ENCODE measurements at regions not wholly inside any gene's neighbourhood (a gene's known extent, or its start where the extent isn't known, plus 50 kb on each side); places are given as distances from the start of the nearest gene placed in this dataset.

GRCh38 chr7:25557379-25557917, 329.2 kb upstream of the NPVF start:
- peaks cover 7 to 18% (median 10%) of the 10 kb centered on the region in 3 donors for H3K4me1 Mint-ChIP-seq
- peaks cover 6 to 8% of the 10 kb centered on the region in 2 donors for H3K27me3 Mint-ChIP-seq
- Histone ChIP-seq H3K36me3 (ENCODE audit: control insufficient read depth in 2 of 2, extremely low read depth in 1 of 2, insufficient read depth in 1 of 2, low read length in 1 of 2) (no peaks in the 10 kb centered on the region), H3K4me1 (ENCODE audit: control insufficient read depth in 1 of 2, extremely low read depth in 1 of 2, insufficient read depth in 2 of 2, low read length in 2 of 2) (no peaks in the 10 kb centered on the region), H3K27ac (ENCODE audit: low read length) (no peak overlapping the region), H3K27me3 (replicated peaks in 1 of 2; ENCODE audit: control insufficient read depth in 2 of 2, extremely low read depth in 1 of 2, insufficient read depth in 2 of 2, low read length in 1 of 2) (peaks cover 0 to 6% of the 10 kb centered on the region in 2 experiments), H3K9me3 (no peaks in the 10 kb centered on the region), H3K4me3 (ENCODE audit: control insufficient read depth in 1 of 2, extremely low read depth in 1 of 2, low read length in 1 of 2) (no peak overlapping the region)
- H3K27ac Mint-ChIP-seq: peak overlapping the region; percentile 2 to 19
- no peaks in the 10 kb centered on the region for H3K9me3 Mint-ChIP-seq
- 8% methylated on average over 4 of the region's 8 CpGs for WGBS (ENCODE audit: insufficient coverage)
- no peaks in the 10 kb centered on the region for H3K36me3 Mint-ChIP-seq
- no peak overlapping the region for H3K4me3 Mint-ChIP-seq
- no peak for DNase-seq
- ATAC-seq (replicated peaks in 1 of 4): peak in 1 of 4 experiments; percentile 60
- POLR2A ChIA-PET: no interaction called here
- CTCF ChIA-PET: no interaction called here

- Histone ChIP-seq H3K4me3 (ENCODE audit: control insufficient read depth in 1 of 2, extremely low read depth in 1 of 2, low read length in 1 of 2) (no peak overlapping the region), H3K36me3 (ENCODE audit: control insufficient read depth in 2 of 2, extremely low read depth in 1 of 2, insufficient read depth in 1 of 2, low read length in 1 of 2) (no peaks in the 10 kb centered on the region), H3K27ac (ENCODE audit: low read length) (no peak overlapping the region), H3K9me3 (no peaks in the 10 kb centered on the region), H3K27me3 (replicated peaks in 1 of 2; ENCODE audit: control insufficient read depth in 2 of 2, extremely low read depth in 1 of 2, insufficient read depth in 2 of 2, low read length in 1 of 2) (peaks cover 0 to 6% of the 10 kb centered on the region in 2 experiments), H3K4me1 (ENCODE audit: control insufficient read depth in 1 of 2, extremely low read depth in 1 of 2, insufficient read depth in 2 of 2, low read length in 2 of 2) (no peaks in the 10 kb centered on the region)
- WGBS (ENCODE audit: insufficient coverage): 63% methylated on average over 1 of the region's 4 CpGs
- Mint-ChIP-seq H3K36me3 (no peaks in the 10 kb centered on the region), H3K27ac (no peak overlapping the region), H3K4me3 (no peak overlapping the region), H3K9me3 (no peaks in the 10 kb centered on the region), H3K27me3 (peaks cover 3 to 8% of the 10 kb centered on the region in 2 donors), H3K4me1 (peaks cover 7 to 18% (median 10%) of the 10 kb centered on the region in 3 donors)
- ChIA-PET CTCF (no interaction called here), POLR2A (interaction anchor here in 1 of 2 donors (0.5 kb wide), 1 partner anchor 1135 kb away, joined by 4 read pairs; no protein-coding TSS in a partner anchor)
- DNase-seq (no peak), ATAC-seq (replicated peaks in 1 of 4) (no peak)
Observed at GRCh38 chr7:25557930-25558329, 329.6 kb upstream of the NPVF start.

GRCh38 chr7:25558605-25559004, 330.3 kb upstream of the NPVF start:
- 50% methylated on average over 1 of the region's 3 CpGs for WGBS (ENCODE audit: insufficient coverage)
- H3K4me3 ChIP-seq (ENCODE audit: control insufficient read depth in 1 of 2, extremely low read depth in 1 of 2, low read length in 1 of 2): no peak overlapping the region
- Mint-ChIP-seq H3K27ac (no peak overlapping the region), H3K4me1 (peaks cover 7 to 18% (median 10%) of the 10 kb centered on the region in 3 donors), H3K4me3 (no peak overlapping the region), H3K27me3 (peaks cover 3 to 8% of the 10 kb centered on the region in 2 donors), H3K36me3 (no peaks in the 10 kb centered on the region), H3K9me3 (no peaks in the 10 kb centered on the region)
- ATAC-seq (replicated peaks in 1 of 4) (no peak), DNase-seq (no peak)
- no peaks in the 10 kb centered on the region for H3K36me3 ChIP-seq (ENCODE audit: control insufficient read depth in 2 of 2, extremely low read depth in 1 of 2, insufficient read depth in 1 of 2, low read length in 1 of 2)
- ChIA-PET POLR2A (interaction anchor here in 1 of 2 donors (0.5 kb wide), 1 partner anchor 1134 kb away, joined by 4 read pairs; no protein-coding TSS in a partner anchor), CTCF (no interaction called here)
- no peak overlapping the region for H3K27ac ChIP-seq (ENCODE audit: low read length)
- H3K27me3 ChIP-seq (replicated peaks in 1 of 2; ENCODE audit: control insufficient read depth in 2 of 2, extremely low read depth in 1 of 2, insufficient read depth in 2 of 2, low read length in 1 of 2): peaks cover 0 to 6% of the 10 kb centered on the region in 2 experiments
- no peaks in the 10 kb centered on the region for H3K4me1 ChIP-seq (ENCODE audit: control insufficient read depth in 1 of 2, extremely low read depth in 1 of 2, insufficient read depth in 2 of 2, low read length in 2 of 2)
- no peaks in the 10 kb centered on the region for H3K9me3 ChIP-seq

GRCh38 chr7:25559581-25560367, 331.5 kb upstream of the NPVF start:
- ATAC-seq (replicated peaks in 1 of 4) (no peak), DNase-seq (no peak)
- Histone ChIP-seq H3K36me3 (ENCODE audit: control insufficient read depth in 2 of 2, extremely low read depth in 1 of 2, insufficient read depth in 1 of 2, low read length in 1 of 2) (no peaks in the 10 kb centered on the region), H3K9me3 (no peaks in the 10 kb centered on the region), H3K4me3 (ENCODE audit: control insufficient read depth in 1 of 2, extremely low read depth in 1 of 2, low read length in 1 of 2) (no peak overlapping the region), H3K27me3 (replicated peaks in 1 of 2; ENCODE audit: control insufficient read depth in 2 of 2, extremely low read depth in 1 of 2, insufficient read depth in 2 of 2, low read length in 1 of 2) (no peaks in the 10 kb centered on the region), H3K27ac (ENCODE audit: low read length) (no peak overlapping the region), H3K4me1 (ENCODE audit: control insufficient read depth in 1 of 2, extremely low read depth in 1 of 2, insufficient read depth in 2 of 2, low read length in 2 of 2) (no peaks in the 10 kb centered on the region)
- peaks cover 4% of the 10 kb centered on the region in 2 donors for H3K27me3 Mint-ChIP-seq
- POLR2A ChIA-PET: no interaction called here
- no peak overlapping the region for H3K27ac Mint-ChIP-seq
- peaks cover 7 to 18% (median 10%) of the 10 kb centered on the region in 3 donors for H3K4me1 Mint-ChIP-seq
- no peaks in the 10 kb centered on the region for H3K36me3 Mint-ChIP-seq
- CTCF ChIA-PET: interaction anchor here in 1 of 2 donors (1.5 kb wide), 1 partner anchor 170 kb away, joined by 4 read pairs; no protein-coding TSS in a partner anchor
- 90% methylated on average over 11 of the region's 16 CpGs for WGBS (ENCODE audit: insufficient coverage)
- no peaks in the 10 kb centered on the region for H3K9me3 Mint-ChIP-seq
- no peak overlapping the region for H3K4me3 Mint-ChIP-seq

- Histone ChIP-seq H3K4me3 (ENCODE audit: control insufficient read depth in 1 of 2, extremely low read depth in 1 of 2, low read length in 1 of 2) (no peak overlapping the region), H3K9me3 (no peaks in the 10 kb centered on the region), H3K36me3 (ENCODE audit: control insufficient read depth in 2 of 2, extremely low read depth in 1 of 2, insufficient read depth in 1 of 2, low read length in 1 of 2) (no peaks in the 10 kb centered on the region), H3K27ac (ENCODE audit: low read length) (no peak overlapping the region), H3K27me3 (replicated peaks in 1 of 2; ENCODE audit: control insufficient read depth in 2 of 2, extremely low read depth in 1 of 2, insufficient read depth in 2 of 2, low read length in 1 of 2) (no peaks in the 10 kb centered on the region), H3K4me1 (ENCODE audit: control insufficient read depth in 1 of 2, extremely low read depth in 1 of 2, insufficient read depth in 2 of 2, low read length in 2 of 2) (no peaks in the 10 kb centered on the region)
- no peaks in the 10 kb centered on the region for H3K36me3 Mint-ChIP-seq
- H3K27ac Mint-ChIP-seq: no peak overlapping the region
- ATAC-seq (replicated peaks in 1 of 4): no peak
- ChIA-PET CTCF (interaction anchor here (0.6 to 2.6 kb wide), 4 partner anchors 8 to 343 kb away, joined by 3 to 7 read pairs (median 5); no protein-coding TSS in a partner anchor), POLR2A (no interaction called here)
- 80% methylated on average over 1 of the region's 6 CpGs for WGBS (ENCODE audit: insufficient coverage)
- peaks cover 4% of the 10 kb centered on the region in 2 donors for H3K27me3 Mint-ChIP-seq
- H3K9me3 Mint-ChIP-seq: no peaks in the 10 kb centered on the region
- no peak overlapping the region for H3K4me3 Mint-ChIP-seq
- peaks cover 4 to 10% (median 5%) of the 10 kb centered on the region in 3 donors for H3K4me1 Mint-ChIP-seq
- no peak for DNase-seq
Observed at GRCh38 chr7:25562673-25563182, 334.4 kb upstream of the NPVF start.

- CTCF ChIA-PET: interaction anchor here (0.6 to 5.6 kb wide), 17 partner anchors 13 to 1312 kb away, joined by 3 to 56 read pairs (median 6); no protein-coding TSS in a partner anchor
- ATAC-seq (replicated peaks in 1 of 4) (no peak), DNase-seq (no peak)
- no peak overlapping the region for H3K27ac ChIP-seq (ENCODE audit: low read length)
- no peaks in the 10 kb centered on the region for H3K27me3 ChIP-seq (replicated peaks in 1 of 2; ENCODE audit: control insufficient read depth in 2 of 2, extremely low read depth in 1 of 2, insufficient read depth in 2 of 2, low read length in 1 of 2)
- H3K4me1 ChIP-seq (ENCODE audit: control insufficient read depth in 1 of 2, extremely low read depth in 1 of 2, insufficient read depth in 2 of 2, low read length in 2 of 2): no peaks in the 10 kb centered on the region
- Mint-ChIP-seq H3K4me3 (no peak overlapping the region), H3K27me3 (peaks cover 4% of the 10 kb centered on the region in 2 donors), H3K36me3 (no peaks in the 10 kb centered on the region), H3K27ac (no peak overlapping the region), H3K9me3 (no peaks in the 10 kb centered on the region), H3K4me1 (peaks cover 4 to 8% (median 4%) of the 10 kb centered on the region in 3 donors)
- no peak overlapping the region for H3K4me3 ChIP-seq (ENCODE audit: control insufficient read depth in 1 of 2, extremely low read depth in 1 of 2, low read length in 1 of 2)
- POLR2A ChIA-PET: interaction anchor here in 1 of 2 donors (1.0 kb wide), 1 partner anchor 175 kb away, joined by 3 read pairs; no protein-coding TSS in a partner anchor
- H3K9me3 ChIP-seq: no peaks in the 10 kb centered on the region
- 79% methylated on average over 6 of the region's 7 CpGs for WGBS (ENCODE audit: insufficient coverage)
- no peaks in the 10 kb centered on the region for H3K36me3 ChIP-seq (ENCODE audit: control insufficient read depth in 2 of 2, extremely low read depth in 1 of 2, insufficient read depth in 1 of 2, low read length in 1 of 2)
Observed at GRCh38 chr7:25565002-25565401, 336.7 kb upstream of the NPVF start.
